ENCODE measurements at regions not wholly inside any gene's neighbourhood (a gene's known extent, or its start where the extent isn't known, plus 50 kb on each side); places are given as distances from the start of the nearest gene placed in this dataset.

DNA sequence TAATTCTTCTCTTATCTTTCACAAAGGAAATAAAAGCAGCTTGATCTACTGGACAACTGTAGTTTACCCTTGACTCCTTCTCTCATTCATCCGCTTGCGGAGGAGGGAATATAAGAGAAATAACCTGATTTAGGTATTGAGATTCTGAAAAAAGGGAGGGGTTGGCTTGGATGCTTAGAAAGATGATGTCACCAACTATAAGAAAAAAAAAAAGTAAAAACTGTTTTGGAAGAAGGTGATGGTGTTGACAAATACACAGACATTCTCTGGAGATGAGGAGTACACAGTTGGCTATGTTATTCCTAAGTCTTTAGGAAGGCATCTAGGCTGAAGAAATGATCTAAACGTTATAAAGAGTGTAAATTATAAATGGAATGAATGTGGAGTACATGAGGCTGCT, 103.3 kb downstream of the TMEM114 start:
- TF ChIP-seq, protein P1, sequence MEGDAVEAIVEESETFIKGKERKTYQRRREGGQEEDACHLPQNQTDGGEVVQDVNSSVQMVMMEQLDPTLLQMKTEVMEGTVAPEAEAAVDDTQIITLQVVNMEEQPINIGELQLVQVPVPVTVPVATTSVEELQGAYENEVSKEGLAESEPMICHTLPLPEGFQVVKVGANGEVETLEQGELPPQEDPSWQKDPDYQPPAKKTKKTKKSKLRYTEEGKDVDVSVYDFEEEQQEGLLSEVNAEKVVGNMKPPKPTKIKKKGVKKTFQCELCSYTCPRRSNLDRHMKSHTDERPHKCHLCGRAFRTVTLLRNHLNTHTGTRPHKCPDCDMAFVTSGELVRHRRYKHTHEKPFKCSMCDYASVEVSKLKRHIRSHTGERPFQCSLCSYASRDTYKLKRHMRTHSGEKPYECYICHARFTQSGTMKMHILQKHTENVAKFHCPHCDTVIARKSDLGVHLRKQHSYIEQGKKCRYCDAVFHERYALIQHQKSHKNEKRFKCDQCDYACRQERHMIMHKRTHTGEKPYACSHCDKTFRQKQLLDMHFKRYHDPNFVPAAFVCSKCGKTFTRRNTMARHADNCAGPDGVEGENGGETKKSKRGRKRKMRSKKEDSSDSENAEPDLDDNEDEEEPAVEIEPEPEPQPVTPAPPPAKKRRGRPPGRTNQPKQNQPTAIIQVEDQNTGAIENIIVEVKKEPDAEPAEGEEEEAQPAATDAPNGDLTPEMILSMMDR (IDR thresholded peaks at IDR 0.05; ENCODE audit: low read length, missing control alignments), result no peak
- DNase-seq (ENCODE audit: low read depth), result no peak

DNA sequence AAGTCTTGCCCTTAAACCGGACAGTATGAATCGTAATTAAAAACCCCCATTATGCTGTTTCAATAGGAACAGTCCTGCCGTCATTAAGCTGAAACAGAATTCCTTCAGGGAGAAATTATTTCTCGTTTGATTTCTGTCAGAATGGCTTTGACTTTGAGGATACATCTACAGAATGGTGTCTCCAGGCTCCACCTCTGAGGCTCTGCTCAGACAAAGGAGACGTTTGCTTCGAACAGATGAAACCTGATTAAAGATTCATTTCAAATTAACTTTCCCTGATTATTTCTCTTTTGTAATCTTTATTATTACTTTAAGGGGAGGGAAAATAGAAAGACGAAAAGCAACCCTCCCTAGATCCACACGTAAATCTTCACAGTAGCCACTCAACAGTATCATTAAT, 106.9 kb downstream of the TMEM114 start:
- H3K4me3 ChIP-seq (replicated peaks; ENCODE audit: low read depth, low read length), result no peak overlapping the region
- DNase-seq (ENCODE audit: low read depth), result no peak
- TF ChIP-seq, protein P1 (IDR thresholded peaks at IDR 0.05; ENCODE audit: low read length, missing control alignments), result no peak

More for the DNA sequence above, 103.3 kb downstream of the TMEM114 start:
- no peak overlapping the region for H3K4me3 ChIP-seq (replicated peaks; ENCODE audit: low read depth, low read length)

DNA sequence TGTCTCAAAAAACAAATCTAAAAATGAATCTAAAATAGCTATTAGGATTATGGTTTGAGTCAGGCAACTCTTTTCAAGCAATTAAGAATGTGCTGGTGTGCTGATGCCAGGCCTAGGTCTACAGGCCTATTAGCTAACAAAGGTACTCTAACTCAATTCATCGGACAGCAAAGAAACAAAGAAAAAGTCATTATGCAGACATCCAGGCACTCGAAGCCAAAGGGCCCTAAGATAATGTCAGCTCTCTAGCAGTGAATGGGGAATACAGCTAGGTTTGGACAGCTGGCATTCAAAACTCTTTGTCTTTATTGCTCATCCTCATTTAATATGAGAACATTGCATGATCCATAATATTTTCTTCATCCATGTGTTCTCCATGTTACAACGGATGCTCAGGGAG, 108.5 kb downstream of the TMEM114 start:
- DNase-seq (ENCODE audit: low read depth), result no peak
- no peak overlapping the region for H3K4me3 ChIP-seq (replicated peaks; ENCODE audit: low read depth, low read length)
- TF ChIP-seq, protein P1 (IDR thresholded peaks at IDR 0.05; ENCODE audit: low read length, missing control alignments), result no peak

DNA sequence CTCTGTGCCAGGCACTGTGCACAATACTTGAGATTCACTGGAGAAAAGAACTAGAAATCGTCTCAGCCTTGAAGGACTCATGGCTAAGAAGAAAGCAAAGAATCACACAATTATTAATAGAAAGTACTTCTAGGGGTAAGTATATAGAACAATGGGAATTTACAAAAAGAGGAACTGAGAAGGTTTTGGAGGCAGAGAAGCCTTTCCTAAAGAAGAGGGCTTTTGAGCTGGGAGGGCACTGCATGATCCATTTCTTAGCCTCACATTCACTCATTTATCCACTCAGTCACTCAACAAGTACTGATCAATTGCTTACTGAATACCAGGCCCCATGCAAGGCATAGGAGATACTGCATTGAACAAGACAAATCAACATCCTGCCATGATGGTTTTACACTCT, 113.5 kb downstream of the TMEM114 start:
- no peak overlapping the region for H3K4me3 ChIP-seq (replicated peaks; ENCODE audit: low read depth, low read length)
- DNase-seq (ENCODE audit: low read depth), result no peak
- TF ChIP-seq, protein P1 (IDR thresholded peaks at IDR 0.05; ENCODE audit: low read length, missing control alignments), result no peak

DNA sequence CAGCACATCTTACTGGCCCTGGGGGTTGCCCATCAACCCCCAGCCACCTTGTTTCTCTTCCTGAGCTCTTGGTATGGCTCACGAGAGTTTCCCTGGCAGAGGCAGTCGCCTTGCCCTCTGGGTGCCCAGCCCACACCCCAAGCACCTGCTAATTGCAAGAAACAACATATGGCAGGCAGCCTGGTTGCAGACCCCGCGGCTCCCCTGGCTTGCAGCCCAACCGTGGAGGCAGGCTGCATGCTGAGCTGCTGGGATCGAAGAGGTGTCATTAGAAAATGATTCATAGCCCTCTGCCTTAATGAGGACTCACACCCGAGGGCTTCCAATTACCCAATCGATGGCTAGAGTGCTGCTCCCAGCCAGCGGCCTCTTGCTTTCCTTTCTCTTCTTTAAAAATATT, 115.7 kb downstream of the TMEM114 start:
- H3K4me3 ChIP-seq (replicated peaks; ENCODE audit: low read depth, low read length), result no peak overlapping the region
- TF ChIP-seq, protein P1 (IDR thresholded peaks at IDR 0.05; ENCODE audit: low read length, missing control alignments), result no peak
- DNase-seq (ENCODE audit: low read depth), result no peak

DNA sequence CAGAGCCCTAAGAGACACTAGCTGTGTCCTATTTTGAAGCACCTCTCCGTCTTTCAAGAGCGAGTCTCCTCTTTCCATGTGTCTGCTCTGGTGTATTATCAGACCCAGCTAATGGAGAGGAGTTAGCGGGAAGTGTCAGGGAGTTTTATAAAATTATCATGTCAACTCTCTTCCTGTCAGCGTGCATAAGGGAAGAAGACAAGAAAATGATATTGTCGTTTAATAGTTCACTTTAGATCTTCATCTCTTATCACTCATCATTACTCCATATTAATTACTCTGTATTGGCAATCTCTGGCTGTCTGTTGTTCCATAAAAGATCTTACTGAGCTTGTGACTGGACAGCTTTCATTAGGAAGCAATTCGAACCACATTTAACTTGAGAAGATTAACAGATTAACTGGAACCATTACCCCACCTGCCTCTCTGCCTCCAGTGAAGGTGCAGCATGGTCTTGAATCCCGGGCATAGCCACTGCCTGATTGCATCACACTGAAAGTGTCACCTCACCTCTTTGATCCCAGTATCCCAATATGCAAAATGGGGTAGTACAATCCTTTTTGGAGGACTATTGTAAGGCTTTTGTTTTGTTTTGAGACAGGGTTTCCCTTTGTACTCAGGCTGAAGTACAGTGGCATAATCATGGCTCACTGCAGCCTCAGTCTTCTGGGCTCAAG, 121.1 kb downstream of the TMEM114 start:
- H3K4me3 ChIP-seq (replicated peaks; ENCODE audit: low read depth, low read length), result no peak overlapping the region
- TF ChIP-seq, protein P1 (IDR thresholded peaks at IDR 0.05; ENCODE audit: low read length, missing control alignments), result no peak
- no peak for DNase-seq (ENCODE audit: low read depth)

DNA sequence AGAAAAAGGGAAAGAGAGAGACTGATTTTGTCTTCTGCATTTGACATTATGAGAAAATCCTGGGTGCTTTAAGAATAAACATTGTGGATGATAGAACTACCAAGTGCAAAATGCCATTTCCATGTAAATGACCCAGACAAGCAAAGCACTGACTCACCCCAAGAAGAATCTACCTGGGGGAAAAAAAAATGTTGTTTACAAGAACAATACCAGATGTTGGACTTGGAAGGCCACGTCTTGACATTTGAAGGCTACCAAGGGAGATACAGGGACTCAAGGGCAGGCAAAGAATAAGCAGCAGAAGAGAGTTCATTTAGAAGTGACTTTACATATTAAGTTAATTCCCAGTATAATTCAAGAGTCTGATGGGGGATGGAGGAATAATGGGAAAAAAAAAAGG, 125.3 kb downstream of the TMEM114 start:
- TF ChIP-seq, protein P1 (IDR thresholded peaks at IDR 0.05; ENCODE audit: low read length, missing control alignments), result no peak
- DNase-seq (ENCODE audit: low read depth), result no peak
- H3K4me3 ChIP-seq (replicated peaks; ENCODE audit: low read depth, low read length), result no peak overlapping the region

All from fibroblast of pulmonary artery (primary cell).